HCEC 1CT (cell line): ENCODE measurements at regions not wholly inside any gene's neighbourhood (a gene's known extent, or its start where the extent isn't known, plus 50 kb on each side); places are given as distances from the start of the nearest gene placed in this dataset.
"Not testable (repeated sequence)": the region's sequence is repeated elsewhere in the genome, so short reads cannot be mapped to it uniquely, and the experiment has no call there.

Experiments
- DNase-seq: peaks from one replicate; pipeline ENCODE4 v3.0.0-alpha.2; 2017

DNA sequence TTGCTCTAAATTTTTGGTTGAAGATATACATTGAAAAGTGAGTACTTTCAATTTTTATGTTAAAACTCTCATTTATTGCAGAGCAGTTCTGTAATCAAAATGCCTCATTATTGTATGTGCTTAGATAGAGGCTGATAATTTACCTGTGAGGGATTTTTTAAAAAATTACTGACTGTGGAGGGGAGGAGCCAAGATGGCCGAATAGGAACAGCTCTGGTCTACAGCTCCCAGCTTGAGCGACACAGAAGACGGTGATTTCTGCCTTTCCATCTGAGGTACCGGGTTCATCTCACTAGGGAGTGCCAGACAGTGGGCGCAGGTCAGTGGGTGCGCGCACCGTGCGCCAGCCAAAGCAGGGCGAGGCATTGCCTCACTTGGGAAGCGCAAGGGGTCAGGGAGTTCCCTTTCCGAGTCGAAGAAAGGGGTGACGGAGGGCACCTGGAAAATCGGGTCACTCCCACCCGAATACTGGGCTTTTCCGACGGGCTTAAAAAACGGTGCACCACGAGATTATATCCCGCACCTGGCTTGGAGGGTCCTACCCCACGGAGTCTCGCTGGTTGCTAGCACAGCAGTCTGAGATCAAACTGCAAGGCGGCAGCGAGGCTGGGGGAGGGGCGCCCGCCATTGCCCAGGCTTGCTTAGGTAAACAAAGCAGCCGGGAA is 89.4 kb downstream of the DDX11 start:
- not testable (repeated sequence) for DNase-seq

DNA sequence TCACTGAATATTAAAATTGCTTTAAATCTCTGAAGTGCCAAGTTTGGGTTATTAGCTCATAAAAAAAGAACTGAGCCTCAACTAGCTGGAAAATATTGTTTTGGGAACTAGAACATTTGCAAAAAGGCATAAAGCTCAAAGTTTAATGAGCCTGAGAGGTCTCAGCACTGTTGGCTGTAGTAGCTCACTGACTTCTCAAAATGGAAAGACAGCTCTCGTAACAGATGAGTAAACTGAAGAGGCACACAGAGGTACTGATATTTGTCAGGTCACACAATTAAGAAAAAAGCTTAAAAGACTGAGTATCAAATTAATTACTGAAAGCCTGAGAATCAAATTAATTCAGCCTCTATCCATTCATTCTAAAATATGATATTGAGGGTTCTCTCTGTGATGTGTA is 100.6 kb downstream of the DDX11 start:
- DNase-seq: not testable (repeated sequence)

DNA sequence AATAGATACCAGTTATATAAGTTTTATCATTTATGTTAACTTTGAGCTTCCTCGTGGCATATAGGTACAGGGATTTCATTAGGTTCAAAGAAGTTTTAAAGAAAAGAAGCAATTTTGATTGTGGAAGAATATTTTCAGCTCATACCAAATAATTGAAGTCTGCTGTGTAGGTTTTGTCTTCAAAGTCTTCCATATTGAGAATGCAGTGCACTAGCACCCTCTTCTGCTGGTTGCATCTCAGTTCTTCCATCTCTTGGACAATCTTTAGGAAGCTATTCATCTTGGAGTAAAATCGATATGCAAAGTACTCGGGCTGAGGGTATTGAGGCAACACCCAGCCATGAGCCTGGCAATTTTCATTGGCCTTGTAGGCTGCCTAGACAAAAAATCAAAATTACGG is 103.9 kb downstream of the DDX11 start:
- DNase-seq: not testable (repeated sequence)

DNA sequence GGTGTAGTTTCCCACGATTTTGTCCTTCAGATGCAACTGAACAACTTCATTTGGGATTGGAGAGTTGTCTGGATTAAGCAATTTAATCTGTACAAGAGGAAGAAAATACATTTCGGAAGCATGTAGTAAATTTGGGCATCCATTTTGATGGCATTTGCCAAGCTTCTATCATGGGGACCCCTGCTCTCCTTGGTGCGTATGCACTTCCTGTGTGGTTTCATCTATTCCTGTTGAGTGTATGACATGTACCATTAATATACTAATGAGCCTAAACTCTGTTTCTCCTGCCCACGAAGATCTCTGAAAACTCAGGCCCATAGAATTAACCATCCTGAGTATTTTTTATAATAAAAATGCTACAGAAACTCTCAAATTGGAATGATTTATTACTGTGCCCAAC is 105.2 kb downstream of the DDX11 start:
- not testable (repeated sequence) for DNase-seq

DNA sequence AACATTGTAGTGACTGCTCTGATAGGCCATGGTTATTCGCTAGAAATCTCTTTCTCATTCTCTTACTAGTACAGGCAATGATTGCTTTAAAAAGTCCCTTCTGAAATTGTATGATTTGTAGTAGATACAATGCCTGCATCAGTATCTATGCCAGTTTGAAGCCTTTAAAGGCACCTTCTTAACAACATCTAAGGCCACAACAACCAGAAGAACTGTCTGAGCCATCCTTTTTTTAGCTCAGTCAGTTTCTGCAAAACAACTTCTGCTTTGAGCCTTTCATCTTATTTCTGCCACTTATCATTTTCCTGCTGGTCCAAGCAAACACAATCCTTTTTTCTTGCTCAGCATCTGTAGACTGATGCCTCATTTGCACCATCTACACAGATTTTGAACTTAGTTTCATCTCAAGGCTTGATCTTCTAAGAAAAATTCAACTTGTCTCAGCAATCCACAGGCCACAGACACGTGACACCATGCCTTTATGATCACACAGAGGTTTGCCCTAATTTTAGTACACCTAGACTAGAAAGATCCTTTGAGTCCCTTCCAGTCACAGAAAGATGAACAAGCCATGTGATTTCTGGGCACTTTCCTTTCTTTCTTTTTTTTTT is 106.1 kb downstream of the DDX11 start:
- not testable (repeated sequence) for DNase-seq

DNA sequence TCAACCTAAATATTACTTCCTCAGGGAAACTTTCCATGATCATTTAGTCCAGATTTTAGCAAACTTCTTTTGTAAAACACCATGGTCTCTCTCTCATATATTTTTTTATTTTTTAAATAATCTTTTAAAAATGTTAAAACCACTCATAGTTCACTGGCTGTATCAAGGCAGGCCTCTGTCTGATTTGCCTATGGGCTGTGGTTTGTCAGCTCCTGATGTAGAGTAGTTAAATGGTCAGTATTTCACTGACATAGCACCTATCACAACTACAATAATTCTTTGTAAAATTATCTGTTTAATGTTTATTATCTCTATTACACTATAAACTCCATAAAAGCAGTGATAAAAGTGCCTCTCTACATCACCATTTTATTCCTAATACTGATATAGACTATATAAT is 108.9 kb downstream of the DDX11 start:
- not testable (repeated sequence) for DNase-seq

DNA sequence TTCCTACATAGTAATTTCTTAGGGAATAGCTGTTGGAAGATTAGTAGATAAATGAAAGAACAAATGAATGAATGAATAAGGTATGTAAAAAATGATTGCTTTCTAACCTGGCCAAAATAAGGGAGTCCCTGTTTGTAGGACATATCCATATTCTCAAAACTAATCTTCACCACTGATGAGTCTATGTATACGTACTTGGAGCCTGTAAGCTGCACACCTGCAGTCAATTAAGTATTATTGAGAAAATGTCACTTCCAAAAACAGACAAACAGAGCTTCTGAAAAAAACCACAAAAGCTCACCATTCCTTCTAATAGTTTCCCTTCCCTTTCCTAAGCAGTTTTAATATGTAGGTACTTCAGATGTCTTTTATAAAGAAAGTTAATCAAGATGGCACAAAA is 109.4 kb downstream of the DDX11 start:
- DNase-seq: not testable (repeated sequence)

DNA sequence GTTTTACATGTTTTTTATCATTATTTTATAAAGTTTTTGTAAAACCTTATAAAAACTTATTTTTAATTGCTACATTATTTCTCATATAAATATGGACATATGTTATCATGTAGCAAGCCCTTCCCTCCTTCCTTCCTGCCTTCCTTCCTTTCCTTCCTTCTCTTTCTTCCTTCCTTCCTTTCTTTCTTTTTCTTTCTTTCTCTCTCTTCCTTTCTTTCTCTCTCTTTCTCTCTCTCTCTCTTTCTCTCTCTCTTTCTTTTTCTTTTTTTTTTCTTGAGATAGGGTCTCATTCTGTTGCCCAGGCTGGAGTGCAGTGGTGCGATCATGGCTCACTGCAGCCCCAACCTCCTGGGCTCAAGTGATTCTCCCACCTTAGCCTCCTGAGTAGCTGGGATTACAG is 110.2 kb downstream of the DDX11 start:
- DNase-seq: not testable (repeated sequence)

DNA sequence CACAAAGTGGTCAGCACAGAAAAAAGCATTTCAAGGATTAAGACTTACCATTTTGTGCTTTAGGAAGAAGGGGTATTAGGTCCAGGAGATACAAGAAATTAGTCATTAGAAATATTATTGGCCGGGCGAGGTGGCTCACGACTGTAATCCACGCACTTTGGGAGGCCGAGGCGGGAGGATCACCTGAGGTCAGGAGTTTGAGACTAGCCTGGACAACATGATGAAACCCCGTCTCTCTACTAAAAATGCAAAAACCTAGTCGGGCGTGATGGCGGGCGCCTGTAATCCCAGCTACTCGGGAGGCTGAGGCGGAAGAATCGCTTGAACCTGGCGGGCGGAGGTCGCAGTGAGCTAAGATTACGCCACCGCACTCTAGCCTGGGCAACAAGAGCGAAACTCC is 111.0 kb downstream of the DDX11 start:
- DNase-seq: not testable (repeated sequence)

DNA sequence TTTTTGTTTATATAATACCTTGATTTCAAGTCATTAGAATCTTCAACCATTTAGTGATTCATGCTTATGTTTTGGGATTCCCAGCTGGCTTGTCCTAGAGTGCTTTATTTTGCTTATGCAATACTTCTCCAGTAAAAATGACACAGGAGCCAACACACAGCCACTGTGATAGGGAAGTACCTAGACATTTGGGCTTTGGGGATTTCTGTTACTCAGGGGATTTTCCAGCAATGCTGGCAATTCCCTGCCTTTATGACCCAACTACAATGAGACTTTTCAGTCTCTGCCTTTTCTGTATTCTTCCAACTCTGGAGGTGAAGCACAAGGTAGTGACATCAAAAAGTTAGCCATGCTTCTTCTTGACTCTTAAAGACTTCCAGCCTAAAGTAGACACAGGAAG is 119.0 kb downstream of the DDX11 start:
- DNase-seq: not testable (repeated sequence)

DNA sequence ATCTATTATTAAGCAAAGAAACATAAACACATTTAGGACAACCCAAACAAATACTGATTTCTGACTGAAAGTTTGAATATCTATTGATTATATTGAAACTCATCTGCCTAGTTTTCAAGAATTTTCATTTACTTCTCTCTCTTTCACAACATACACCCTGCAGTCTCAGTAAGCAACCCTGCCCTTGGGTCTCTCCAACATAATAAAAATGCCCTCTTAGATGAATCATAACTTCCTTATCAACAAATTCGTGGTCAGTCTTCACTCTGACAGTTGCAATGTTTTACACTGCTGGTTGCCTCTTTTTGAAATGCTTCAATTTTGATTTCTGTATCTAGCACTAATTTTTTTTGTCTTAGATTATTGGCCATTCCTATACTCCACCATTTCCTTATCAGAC is 122.0 kb downstream of the DDX11 start:
- DNase-seq: not testable (repeated sequence)

DNA sequence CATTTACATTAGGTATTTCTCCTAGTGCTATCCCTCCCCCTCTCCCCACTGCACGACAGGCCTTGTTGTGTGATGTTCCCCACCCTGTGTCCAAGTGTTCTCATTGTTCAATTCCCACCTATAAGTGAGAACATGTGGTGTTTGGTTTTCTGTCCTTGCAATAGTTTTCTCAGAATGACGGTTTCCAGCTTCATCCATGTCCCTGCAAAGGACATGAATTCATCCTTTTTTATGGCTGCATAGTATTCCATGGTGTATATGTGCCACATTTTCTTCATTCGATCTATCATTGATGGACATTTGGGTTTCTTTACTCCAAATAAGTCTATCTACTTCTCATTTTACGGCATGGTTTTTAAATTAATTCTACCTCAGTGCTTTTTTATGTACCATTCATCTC is 125.8 kb downstream of the DDX11 start:
- not testable (repeated sequence) for DNase-seq

DNA sequence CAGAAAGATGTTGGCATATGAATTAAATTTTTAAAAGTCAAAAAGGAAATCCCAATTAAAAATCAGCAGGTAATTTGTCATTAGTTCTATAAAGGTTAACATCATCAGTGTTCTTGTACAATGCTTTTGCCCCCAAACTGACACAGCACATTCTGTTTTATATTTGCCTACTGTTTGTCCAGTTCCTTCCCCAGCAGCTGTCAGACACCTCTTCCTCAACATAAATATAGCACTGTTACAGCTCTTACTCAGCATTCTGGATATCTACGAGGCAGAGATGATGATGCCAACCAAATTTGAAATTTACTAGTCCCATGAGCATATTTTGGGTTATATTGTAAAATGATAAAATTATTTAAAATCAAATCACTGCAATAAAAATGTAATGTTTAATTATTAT is 124.6 kb downstream of the SINHCAF start:
- no peak for DNase-seq

DNA sequence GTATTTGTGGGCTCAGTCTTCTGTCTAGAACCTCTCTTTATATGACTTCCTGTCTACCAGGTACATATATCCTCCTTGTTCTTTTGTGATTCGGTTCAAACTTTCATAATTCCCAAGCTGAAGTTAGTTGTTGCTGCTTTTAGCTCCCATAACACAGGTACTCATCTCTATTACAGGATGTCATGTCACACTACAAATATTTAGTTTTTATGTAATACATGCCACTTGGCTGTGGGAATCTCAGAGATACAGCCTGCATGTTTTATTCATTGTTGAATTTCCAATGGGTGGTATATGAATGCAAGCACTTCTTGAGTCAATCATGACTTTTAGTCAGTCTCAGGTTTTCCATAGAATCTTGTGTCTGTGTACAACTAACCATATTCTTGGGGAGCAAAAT is 122.7 kb downstream of the SINHCAF start:
- no peak for DNase-seq

DNA sequence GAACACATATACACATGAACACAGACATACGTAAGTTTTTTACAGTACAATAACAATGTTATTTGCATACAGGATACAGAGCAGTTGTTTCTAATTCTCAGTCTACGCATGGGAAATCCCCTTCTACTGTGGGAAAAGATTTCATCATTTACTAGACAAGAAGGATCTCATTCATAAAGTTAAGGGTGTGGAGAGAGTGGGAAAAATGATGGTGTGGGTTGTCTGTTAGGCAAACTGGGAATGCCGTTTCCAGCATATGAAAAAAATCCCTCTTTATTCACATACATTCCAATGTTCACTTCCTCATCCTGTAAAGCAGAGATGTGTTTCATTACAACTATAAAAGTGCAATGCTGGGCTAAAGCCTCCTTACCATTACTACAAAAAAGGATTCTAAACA is 120.9 kb downstream of the SINHCAF start:
- peak; percentile 8 for DNase-seq

DNA sequence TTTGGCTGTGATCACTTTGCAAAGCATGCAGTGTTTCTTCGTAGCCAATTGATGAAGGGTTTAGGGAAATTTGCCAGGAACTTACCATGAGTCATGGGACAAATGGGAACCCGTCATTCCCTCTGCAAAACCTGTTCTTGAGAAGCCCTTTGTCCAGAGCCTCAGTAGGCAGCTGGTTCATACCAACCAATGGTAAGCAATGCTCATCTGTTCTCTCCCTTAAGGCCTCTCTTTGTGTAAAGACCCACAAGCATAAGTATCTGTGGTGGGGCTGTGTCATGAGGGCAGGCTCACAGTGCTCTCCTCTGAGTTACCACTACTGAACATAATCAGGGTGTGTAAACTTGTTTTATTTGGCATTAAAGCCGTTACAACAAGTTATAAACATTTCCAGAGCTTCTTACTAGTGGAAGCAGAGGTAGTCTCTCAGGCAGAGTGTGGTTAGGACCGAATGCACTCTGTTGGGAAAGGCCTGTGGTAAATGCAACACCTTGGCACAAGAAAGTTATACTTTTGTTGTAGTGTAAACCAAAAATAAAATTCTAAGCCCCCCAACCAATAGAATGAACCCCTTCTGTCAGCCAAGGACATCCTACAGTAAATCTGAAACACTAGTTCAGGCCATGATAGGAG is 119.8 kb downstream of the SINHCAF start:
- DNase-seq: peak; percentile 68

DNA sequence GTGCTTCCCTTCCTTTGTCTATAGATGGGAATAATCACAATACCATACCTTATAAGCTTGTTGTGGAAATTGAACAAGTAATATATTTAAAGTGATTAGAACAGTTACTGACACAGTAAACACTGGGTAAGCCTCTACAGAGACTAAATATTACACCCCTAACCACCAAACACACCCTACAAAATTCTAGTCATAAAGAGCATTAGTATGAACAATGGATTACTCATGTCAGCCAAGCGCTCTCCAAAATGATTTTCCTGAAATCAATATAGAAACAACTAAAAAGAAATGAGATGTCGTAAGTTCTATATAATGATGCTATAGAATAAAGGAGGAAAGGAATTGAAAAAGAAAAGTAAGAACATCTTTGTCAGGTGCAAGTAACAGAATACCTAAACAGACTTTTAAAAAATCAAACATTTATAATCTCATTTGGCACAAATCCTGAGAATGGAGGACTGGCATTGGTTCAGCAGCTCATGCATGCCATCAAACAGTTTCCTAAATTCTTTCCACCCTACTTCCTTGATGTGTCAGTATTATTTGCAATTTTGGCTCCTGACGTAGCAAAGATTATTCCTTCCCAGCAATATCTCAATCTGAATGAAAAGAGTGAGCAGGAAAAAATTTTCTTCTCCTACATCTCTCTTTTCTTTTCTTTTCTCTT is 118.0 kb downstream of the SINHCAF start:
- DNase-seq: no peak

DNA sequence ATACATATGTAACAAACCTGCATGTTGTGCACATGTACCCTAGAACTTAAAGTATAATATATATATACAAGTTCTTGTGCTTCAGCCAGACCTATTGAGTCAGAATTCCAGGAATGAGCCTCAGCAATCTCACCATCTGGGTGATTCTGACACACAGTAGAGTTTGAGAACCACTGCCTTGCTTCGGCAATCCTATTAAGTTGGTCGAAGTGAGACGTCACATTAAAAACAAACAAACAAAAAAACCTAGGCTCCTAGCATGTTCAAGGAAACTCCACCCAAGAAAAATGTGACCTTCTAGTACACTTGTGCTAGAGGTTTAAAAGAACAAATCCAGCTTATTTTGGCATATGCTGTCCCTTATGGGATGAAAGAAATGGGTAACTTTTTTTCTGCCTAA is 115.8 kb downstream of the SINHCAF start:
- DNase-seq: no peak

DNA sequence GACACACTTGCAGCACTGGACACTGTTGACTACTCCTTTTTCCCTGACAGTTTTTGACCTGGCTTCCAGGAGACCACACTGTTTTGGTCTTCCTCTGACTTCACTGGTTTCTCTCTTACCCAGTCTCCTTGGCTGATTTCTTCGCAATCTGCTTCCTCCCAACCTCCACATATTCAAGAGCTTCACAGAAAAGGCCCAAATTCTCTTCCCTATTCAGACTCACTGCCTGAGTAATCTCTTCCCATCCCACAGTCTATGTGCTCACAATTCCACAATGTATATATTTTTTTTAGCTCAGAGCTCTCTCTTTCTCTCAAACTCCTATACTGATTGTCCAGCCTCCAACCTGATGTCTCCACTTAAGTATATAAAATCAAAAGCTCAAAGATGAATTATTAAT is 115.4 kb downstream of the SINHCAF start:
- no peak for DNase-seq

DNA sequence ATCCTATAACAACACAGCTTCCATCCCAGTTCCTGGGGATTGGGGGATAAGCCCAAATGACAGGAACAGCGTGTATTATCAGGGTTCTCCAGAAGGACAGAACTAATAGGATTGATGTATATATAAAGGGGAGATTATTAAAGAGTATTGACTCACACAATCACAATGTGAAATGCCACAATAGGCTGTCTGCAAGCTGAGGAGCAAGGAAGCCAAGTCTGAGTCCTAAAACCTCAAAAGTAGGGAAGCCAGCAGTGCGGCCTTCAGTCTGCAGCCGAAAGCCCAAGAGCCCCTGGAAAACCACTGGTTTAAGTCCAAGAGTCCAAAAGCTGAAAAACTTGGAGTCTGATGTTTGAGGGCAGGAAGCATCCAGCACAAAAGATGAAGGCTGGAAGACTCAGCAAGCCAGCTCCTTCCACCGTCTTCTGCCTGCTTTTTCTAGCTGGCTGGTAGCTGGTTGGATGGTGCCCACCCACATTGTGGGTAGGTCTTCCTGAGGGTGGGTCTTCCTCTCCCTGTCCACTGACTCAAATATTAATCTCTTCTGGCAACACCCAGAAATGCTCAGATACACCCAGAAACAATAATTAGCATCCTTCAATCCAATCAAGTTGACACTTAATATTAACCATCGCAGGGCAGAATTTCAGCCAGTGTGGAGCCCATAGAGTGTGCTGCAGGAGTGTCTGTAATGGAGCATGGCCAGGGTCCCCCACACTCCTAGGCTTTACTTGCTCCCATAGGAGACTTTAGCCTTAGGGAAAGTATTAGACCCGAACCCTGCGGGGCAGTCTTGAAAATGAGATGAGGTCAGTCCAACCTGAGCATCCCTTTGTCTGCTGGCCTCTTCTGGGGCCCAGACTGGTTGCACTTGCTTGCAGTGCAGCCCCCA is 111.1 kb downstream of the SINHCAF start:
- no peak for DNase-seq

DNA sequence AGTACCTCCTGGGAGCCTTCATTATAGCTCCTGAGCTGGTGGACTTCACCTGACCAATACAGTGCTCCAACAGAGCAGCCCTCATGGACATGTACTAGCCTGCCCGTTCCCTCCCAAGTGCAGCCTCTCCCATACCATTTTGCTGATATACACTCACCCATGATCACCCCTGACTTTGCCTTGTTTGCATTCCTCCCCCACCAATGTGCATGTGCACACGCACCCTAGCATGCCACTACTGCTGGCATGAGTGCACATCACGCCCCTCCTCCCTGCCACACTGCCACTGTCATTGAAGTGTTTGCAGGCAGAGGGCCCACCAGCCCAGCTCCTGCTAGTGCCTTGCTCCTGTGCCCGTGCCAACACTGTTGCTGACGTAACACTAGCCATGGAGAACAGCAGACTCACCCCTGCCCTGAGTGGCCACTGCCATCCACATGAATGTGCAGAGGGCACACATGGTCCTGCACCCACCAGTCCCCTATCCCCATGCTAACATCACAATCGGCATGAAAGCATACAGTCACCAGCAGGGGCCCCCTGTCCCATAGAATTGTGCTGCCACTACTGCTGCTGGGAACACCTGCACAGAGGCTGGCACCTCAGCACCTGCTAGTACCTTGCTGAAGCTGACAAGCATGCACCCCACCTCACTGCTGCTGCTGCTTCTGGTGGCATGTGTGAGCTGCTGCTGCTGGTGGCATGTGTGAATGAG is 110.3 kb downstream of the SINHCAF start:
- DNase-seq: no peak

DNA sequence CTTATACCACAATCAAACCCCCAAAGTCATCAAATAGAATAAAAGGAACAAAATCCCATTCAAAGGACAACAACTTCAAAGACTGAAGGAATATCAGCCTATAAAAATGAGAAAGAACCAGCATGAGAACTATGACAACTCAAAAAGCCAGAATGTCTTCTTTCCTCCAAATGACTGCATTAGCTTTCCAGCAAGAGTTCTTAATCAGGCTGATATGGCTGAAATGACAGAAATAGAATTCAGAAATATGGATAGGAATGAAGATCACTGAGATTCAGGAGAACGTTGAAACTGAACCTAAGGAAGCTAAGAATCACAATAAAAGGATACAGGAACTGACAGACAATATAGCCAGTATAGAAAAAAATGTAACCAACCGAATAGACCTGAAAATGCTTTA is 109.5 kb downstream of the SINHCAF start:
- no peak for DNase-seq
